ENCODE measurements at regions not wholly inside any gene's neighbourhood (a gene's known extent, or its start where the extent isn't known, plus 50 kb on each side); places are given as distances from the start of the nearest gene placed in this dataset.
"Not testable (repeated sequence)": the region's sequence is repeated elsewhere in the genome, so short reads cannot be mapped to it uniquely, and the experiment has no call there.

DNA sequence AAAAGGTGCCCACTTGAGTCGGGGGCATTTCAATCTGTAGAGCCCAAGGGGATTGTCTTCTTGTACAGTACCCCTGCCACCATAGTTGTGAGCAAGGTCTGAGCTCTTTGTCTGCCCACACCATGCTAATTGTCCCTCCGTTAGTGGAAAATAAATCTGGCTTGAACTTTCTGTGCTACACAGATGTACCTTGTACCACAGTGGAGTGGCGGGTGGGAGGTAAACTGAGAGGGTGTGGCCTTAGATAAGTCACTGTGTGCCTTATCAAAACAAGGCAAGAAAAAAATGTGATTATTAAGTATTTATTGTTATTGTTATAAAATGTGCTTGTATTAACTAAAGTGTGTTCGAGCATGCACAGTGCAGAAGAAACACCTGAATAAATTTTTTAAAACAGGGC is 242.9 kb upstream of the C2CD4B start:
- DNase-seq (ENCODE audit: low read depth in 3 of 3), result no peak

DNA sequence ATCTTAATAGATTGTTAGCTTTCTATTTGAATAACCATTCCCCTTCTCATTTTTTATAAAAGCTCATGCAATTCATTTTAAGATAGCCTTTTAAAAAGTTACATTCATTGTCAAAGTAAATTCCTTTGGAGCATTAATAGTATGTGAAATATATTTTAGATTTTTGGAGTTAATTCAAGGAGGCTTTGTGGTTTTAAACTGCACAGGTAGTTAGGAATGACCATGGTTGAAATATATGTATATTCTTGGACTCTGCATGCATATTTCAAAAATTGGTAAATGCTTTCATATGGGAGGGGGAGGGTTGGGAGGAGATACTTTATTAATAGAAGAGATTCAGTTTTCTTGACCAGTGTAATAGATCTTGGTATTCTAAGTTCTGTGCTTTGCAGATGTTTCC is 244.4 kb upstream of the C2CD4B start:
- DNase-seq (ENCODE audit: low read depth in 3 of 3), result no peak

DNA sequence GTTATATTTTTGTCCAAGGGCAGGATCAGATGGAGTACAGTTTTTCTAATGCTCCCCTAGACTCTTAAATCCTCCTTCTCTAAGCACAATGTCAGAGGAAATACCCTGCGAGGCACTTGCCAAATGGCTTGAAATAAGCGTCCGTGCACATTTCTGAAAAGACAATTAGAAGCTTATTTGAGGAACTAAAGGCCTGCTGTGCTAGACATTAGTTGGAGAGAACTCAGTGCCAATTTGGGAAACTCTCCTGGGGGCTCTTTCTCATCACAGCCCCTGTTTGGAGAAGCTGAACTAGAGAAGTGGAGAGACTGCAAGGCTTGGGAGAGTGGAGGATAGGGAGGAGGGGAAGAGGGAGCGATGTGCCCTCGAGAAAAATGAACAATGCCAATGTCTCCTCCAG is 247.6 kb upstream of the C2CD4B start:
- DNase-seq (ENCODE audit: low read depth in 3 of 3), result no peak

DNA sequence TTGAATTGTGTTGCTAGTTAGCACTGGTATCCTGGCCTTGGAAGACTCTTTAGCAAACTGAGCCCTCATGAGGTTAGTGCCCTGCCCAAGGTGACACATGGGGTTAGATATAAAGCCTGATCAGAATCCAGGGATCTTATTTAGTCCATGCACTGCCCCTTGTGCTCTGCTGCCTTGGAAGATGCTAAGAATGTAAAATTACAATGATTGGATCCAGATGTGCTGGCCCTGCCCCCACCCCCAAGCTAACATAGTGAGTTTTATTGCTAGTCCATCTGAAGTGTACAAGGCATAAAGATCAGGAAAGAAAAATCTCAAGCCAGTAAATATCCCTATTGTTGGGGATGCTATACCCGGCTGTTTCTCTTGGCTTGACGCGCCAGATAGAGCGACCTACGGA is 248.1 kb upstream of the C2CD4B start:
- no peak for DNase-seq (ENCODE audit: low read depth in 3 of 3)

DNA sequence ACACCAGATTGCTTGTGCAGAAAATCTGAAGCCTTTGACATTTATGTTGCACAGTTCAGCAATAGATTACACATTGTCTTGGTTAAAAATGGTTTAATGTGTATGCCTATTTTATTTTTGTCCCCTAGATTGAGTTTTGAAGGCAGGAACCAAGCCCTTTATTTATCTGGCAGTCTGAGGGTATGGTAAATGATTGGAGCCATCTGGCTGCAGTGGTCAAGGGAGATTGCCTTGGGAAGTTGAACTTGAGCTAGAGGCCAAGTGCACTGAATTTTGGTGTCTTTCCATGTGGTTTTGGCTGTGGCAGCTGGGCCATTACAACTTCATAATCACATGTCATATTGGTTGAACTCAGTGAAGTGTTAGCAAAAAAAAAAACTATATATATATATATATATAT is 248.7 kb upstream of the C2CD4B start:
- no peak for DNase-seq (ENCODE audit: low read depth in 3 of 3)

DNA sequence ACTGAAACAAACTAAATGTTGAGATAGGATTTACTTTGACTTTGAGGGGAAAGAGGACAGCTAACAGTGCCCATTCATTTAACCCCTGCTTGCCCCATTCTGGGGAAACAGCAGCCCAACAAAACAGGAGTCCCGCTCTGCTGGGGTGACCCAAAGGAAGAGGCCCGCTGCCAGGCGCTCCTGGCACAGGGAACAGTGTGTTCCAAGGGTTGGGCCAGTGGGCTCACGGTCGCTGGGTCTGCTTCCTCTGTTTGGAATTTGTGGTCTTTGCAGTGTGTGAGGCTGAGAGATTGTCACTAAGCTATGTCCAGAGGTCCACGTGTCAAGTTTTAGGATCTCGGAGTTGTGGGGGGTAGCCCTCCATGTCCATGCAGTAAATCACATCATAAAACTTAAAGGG is 250.4 kb upstream of the C2CD4B start:
- no peak for DNase-seq (ENCODE audit: low read depth in 3 of 3)

DNA sequence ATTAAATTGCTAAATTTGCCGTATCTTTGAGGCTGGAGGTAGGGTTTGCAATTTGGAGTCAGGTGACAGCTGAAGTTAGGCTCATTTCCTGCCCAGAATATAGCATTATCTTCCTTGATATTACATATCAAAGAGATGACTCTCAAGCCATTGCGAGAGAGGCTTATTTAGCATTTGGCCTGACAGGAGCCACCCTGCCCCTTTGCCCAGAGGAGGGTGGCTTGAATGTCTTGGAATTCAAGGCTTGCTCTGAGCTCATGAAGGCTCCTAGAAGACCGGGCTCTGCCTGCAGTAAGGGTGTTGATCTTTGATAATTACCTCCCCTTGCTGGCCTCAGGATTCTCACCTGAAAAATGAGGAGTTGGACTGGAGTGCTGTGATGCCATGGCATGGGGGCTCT is 251.4 kb upstream of the C2CD4B start:
- no peak for DNase-seq (ENCODE audit: low read depth in 3 of 3)

DNA sequence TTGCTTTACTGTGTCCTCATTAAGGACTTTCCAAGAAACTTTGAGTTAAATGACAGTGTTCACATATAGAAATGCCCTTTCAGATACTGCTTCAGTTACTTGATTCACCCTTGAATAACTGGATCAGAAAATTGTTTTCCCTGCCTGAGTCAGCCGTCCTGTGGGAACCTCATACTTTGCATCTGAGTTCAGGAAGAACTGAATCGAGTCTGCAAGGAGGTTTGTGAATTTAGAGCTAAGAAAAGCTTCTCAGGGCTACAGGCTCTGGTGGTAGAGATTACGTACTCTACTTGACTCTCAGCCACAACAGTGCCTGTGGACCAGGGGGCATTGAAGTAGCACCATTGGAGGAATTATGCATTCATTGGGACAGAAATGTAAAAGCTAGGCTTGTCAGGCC is 252.4 kb upstream of the C2CD4B start:
- no peak for DNase-seq (ENCODE audit: low read depth in 3 of 3)

DNA sequence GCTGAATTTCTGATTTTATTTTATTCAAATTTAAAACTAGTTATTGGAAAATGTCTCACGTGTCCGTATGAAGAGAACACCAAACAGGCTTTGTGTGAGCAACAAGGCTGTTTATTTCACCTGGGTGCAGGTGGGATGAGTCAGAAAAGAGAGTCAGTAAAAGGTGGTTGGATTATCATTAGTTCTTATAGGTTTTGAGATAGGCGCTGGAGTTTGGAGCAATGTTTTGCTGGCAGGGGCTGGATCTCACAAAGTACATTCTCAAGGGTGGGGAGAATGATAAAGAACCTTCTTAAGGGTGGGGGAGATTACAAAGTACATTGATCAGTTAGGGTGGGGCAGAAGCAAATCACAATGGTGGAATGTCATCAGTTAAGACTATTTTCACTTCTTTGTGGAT is 253.4 kb upstream of the C2CD4B start:
- not testable (repeated sequence) for DNase-seq (ENCODE audit: low read depth in 3 of 3)

DNA sequence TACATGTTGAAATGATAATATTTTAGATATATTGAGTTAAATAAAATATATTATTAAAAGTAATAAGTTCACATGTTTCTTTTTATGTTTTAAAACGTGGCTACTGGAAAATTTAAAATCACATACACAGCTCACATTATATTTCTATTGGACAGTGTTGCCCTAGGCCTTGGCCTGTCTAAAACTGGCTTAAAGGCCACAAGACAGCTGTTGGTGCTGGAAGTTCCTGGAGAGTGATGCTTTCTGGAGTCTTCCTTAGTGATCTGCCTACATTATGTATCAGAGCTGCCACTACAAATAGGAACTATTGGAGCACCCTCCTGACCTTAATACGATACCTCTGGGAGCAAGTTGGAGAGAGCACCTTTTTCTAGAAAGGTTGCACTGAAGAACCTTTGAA is 254.1 kb upstream of the C2CD4B start:
- no peak for DNase-seq (ENCODE audit: low read depth in 3 of 3)

DNA sequence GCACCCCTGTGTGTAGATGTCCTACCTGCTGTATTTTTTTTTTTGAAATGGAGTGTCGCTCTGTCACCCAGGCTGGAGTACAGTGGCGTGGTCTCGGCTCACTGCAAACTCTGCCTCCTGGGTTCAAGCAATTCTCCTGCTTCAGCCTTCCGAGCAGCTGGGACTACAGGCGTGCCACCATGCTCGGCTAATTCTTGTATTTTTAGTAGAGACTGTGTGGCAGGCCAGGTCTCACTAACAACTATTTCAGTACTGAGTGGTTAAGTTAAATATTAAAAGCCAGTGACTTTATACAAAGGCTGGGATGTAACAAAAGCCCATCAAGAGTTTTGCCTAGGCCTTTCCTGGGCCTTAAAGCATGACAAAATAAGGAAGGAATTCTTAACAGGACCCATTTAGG is 255.3 kb upstream of the C2CD4B start:
- DNase-seq (ENCODE audit: low read depth in 3 of 3), result not testable (repeated sequence)

DNA sequence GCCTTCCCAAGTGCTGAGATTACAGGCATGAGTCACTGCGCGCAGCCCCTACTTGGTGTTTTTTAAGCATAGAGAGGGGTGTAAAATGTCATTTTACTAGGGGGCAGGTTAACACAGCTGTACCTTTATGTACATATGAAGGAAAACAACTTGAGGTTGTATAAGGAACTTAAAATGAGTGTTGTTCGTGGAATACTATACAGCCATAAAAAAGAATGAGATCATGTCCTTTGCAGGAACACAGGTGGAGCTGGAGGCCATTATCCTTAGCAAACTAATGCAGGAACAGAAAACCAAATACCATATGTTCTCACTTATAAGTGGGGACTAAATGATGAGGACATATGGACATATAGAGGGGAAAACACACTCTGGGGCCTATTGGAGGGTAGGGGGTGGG is 256.2 kb upstream of the C2CD4B start:
- no peak for DNase-seq (ENCODE audit: low read depth in 3 of 3)

DNA sequence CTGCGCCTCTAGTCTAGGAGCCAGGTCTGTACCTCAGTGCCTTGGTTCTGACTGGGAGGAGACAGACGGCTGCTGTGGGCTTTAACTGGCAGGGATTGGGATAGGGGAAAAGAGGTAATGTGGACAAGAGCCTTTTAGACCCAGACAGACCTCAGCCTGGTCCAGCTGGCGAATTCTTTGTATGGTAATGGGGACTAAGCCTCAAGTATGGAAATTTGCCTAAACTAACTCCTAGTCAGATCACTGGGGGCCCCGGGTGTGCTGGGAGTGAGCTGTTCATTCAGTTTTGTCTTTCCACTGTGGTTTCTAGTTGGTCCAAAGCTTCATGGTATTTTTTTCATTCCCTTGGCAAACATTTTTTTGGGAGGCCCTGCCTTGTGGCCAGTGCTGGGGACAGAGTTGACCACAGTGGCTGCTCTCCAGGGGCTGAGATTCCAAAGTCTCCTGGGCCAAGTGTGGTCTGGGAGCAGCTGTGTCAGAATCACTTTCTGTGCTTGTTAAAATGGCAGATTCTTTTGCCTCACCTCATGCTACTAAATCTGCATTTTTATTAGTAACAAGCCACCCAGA is 261.4 kb upstream of the C2CD4B start:
- DNase-seq (ENCODE audit: low read depth in 3 of 3), result no peak

DNA sequence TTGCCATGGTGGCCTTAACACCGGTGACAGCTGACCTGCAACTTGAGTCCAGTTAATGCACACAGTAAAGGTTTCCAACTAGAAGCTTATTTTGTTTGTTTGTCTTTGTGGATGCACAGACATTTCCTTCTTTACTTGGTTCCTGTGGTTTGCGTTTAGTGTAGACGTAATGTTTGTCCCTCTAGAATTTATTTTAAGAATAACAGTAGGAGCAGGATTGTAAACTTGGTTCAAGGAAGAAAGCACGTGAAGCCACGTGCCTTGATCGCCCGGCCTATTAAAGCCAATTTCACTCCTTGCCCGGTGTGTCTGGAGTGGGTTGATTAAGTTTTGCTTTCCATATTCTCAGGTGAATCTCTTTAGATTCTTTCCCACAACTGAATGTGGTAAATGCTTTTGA is 263.2 kb upstream of the C2CD4B start:
- no peak for DNase-seq (ENCODE audit: low read depth in 3 of 3)

DNA sequence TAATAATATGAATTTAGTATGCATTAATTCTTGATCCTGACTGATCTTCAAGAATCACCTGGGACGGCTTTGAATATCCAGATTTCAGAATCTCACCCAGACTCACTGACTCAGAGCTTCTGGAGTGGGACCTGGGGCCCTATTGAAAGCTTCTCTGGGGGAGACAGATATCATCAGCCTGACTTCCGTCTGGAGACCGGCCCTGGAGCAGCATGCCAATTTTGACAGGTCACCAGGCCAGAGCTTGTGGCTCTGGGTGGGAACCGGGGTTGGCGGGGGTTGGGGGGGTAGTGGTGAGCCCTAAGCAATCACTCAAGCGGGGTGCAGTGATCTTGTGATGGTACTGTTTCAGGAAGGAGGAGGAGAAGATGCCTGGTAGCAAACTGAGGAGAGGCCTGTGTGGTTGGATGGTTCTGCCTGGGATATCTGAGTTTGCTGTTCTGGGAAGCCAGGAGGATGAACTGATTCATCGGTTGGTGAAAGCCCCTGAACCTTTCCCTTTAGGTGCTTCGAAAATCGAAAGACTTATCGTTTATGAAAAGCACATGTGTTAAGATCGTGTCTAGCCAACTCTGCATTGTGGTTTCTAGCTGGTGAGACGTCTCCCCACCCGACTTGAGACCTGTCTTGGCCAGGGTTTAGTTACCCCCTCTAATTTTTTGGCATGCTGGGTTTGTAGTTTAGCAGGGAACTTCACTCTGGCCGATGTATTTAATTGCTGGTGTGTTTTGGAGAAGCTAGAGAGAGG is 263.9 kb upstream of the C2CD4B start:
- no peak for DNase-seq (ENCODE audit: low read depth in 3 of 3)

DNA sequence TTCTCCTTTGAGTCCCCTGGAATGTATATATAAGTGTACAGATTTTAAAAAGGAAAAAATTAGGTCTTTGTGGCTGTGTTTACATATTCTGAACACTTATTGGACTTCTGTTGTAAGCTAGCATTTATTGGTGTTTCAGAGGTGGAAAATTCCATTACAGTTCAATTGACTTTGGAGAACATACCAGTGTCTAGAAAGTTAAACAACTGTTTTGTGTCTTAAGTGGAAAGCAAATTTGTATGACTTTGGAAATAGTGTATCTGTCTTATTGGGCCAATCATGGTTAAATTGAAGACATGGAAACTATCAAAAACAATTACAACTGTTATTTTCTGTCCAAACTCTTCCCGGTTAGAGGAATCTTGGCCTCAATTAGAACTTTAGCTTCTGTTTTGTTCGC is 265.0 kb upstream of the C2CD4B start:
- no peak for DNase-seq (ENCODE audit: low read depth in 3 of 3)

DNA sequence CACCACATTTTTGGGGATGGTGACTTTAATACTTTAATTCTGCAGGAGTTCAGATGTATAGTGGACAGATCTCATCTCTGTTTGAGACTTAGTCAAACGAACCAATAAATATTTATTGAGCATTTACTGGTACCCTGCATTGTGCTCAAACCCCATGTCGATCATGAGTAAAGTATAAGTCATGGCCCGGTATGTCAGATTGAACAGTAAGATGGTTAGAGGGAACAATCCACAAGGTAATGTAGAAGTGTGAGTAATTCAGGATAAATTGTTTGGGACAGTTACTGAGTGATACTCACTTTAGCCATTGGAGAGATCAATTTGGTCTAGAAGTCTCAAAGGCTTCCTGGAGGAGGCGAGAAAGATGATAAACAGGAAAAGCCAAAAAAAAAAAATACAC is 265.5 kb upstream of the C2CD4B start:
- DNase-seq (ENCODE audit: low read depth in 3 of 3), result no peak

DNA sequence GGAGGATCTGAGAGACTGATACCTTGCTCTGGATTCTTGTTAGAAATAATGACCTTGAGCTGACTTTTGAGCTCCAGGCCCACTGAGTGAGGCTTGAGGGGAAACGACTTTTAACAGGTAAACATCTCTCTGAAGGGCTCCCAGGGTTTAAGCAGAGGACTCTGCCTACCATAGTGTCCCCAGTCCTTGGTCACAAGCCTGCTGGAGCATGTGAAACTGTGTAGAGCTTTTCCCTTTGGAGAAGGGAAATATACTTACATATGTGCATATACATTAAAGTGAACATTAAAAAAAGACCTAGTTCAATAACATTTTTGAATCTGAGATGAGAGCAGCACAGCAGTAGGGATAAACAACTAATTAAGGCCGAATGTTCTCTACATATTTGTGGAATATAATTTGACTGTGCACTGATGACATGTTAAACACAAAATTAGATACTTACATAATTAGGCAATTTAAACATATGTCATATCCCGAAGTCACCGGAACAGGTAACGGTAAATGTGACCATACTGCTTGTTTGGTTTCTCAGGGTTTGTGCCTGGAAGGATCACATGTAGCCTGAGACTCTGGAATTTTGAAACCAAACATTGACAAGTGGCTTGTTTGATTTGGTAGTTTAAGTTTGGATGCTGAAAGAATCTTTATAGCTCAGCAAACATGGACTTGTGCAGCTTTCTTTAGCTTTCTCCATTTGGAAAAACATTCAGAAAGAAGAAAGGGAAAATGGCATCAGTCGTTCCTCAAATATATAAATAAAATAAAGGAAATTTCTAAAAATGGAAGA is 266.1 kb upstream of the C2CD4B start:
- no peak for DNase-seq (ENCODE audit: low read depth in 3 of 3)

DNA sequence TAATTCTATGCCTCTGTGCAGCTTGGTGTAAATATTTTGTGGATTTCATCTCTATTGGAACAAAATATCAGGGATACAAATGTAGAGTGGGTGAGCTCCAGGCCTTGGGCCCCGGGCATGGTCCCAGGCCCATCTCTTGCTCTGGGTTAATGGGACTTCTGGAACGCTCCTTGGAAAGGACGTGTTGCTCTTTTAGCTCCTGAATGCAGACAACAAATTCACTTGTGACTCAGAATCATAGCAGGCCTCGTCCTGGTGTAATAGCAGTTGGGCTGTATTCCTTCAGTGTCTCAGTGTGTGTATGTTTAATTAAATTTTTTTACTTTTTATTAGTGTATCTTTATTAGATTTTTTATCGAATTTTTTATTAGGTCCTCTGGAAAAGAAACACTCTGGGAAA is 266.7 kb upstream of the C2CD4B start:
- DNase-seq (ENCODE audit: low read depth in 3 of 3), result no peak

DNA sequence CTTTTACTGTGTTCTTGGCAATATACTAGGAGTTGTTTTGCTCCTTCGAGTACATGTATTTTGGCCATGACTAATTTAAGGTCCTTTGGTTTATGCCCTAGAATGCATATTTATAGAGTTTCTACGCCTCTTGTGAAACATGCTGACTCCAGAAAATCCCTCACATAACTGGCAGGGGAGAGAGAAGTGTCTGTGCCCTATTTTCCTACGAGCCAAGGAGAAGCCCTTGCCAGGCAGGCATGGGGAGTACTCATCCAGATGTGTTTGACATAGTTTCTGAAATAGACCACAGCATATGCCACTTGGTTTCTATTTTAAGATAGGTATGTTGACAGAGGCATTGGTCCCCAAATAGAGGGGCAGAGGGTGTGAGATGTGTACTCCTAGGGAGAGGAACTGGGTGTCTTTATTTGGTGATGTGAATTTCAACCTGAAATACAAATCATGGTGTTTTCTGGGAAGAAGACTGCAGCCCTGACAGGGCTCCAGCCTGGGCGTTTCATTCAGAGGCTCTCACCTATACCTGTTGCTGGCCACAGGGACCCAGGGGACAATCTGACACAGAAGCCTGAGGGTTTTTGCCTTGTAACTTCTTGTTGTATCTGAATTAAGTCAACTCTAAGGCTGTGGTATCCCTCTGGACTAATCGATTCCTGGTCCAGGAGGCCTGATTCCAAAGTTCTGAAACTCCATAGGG is 267.8 kb upstream of the C2CD4B start:
- DNase-seq (ENCODE audit: low read depth in 3 of 3), result no peak

DNA sequence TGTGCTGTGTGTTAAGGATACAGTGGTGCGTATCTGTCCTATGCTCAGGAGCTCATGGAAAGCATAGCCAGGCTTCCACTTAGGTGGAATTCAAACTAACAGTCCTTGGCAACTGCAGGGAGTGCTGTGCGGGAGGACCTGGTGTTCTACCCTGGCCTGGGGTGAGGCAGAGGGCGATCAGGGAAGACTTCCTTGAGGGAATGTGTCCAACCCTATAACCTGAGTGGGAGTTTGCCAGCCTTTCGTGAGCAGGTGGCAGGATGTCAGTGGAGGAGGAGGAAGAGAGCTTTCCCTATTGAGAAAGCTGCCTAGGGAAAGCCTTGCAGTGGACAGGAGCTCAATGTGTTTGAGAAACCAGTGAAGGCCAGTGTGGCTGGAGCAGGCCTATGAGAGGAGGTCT is 271.1 kb upstream of the C2CD4B start:
- DNase-seq (ENCODE audit: low read depth in 3 of 3), result no peak

DNA sequence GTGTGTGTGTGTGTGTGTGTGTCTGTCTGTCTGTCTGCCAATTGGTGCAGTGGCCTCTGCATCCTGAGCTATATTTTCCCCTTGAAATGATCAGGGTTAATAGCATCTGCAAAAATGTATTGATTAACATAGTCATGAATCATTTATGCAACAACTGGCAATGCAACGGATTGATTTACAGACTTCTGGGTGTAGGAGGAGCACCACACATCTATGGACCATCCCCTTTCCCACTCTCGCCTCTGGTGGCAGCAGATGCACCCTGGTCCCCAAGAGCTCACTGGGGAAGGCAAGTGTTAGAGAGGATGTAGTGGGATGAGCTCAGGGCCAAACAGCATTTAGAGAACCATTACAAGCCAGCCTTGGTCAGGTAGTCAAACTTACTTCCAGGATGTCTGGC is 272.7 kb upstream of the C2CD4B start:
- no peak for DNase-seq (ENCODE audit: low read depth in 3 of 3)

Data from stimulated activated CD4-positive, alpha-beta T cell treated with anti-CD3 and anti-CD28 coated beads, TNF-alpha, amount 100 ng/mL, for 24 hours (primary cell).